Stimulated activated CD4-positive, alpha-beta T cell treated with anti-CD3 and anti-CD28 coated beads, Interleukin-2, amount 100 ng/mL, for 24 hours (primary cell): ENCODE measurements at regions not wholly inside any gene's neighbourhood (a gene's known extent, or its start where the extent isn't known, plus 50 kb on each side); places are given as distances from the start of the nearest gene placed in this dataset.
"Not testable (repeated sequence)": the region's sequence is repeated elsewhere in the genome, so short reads cannot be mapped to it uniquely, and the experiment has no call there.

Experiments
- DNase-seq, 2 donors: peaks; one replicate each; pipeline ENCODE4 v3.0.0-alpha.2; 2020

GRCh38 chr1:185460723-185461122 is 143.7 kb upstream of the IVNS1ABP start:
- DNase-seq, result not testable (repeated sequence)

DNA sequence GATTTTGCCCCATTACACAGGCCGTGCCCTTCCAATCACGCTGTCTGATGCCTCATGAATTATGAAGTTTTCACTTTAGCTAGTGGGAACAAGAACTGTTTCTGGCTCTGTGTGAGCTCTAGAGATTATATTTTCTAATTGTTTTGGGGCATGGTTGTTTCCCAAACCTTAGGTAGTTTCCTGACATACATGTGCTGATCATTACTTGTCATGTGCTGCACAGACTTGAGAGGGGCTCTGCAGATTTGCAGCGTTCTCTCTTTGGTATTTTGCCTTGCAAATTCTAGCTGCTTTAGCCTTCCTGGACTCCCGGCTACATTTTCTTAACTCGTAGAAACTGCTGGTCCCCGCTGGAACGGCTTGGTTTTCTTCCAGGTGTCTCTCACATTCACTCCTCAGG is 142.1 kb upstream of the IVNS1ABP start:
- DNase-seq, result no peak

DNA sequence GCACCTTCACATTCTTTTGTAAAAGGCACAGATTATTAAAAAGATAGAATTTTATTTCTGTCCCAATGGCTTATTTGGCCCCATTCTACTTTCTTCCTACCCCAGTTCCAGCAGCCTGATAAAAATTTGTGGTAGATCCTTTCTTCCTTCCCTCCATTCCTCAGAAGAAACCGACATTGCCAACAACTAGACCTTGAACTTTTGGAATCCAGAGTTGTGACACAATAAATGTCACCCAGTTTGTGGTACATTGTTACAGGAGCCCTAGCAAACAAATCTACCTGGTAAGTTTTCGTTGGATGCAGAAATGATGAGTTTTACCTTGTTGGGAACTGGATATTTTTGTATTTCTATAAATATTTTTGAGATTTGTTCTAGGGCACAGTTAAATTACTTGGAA is 141.6 kb upstream of the IVNS1ABP start:
- DNase-seq, result no peak

GRCh38 chr1:185453496-185454192 is 136.6 kb upstream of the IVNS1ABP start:
- no peak for DNase-seq

DNA sequence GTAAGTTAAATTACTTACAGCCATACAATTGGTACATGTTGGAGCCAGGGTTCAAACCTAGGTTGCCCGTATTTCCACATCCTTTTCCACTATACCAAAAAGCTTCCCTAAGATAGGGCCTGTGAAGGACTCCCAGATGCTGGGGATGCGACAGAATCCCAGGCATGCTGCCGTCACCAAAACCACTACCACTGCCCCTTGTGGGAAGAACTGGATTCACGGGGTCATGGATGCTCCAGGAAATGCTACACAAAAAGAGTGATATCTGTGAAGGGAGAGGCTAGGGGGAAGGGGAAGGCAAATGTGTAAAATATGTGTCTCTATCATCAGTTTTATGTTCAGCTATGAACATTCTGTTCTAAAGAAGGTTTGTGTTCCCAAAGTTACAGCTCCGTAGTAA is 133.9 kb upstream of the IVNS1ABP start:
- no peak for DNase-seq

- no peak for DNase-seq
These were observed 133.2 kb upstream of the IVNS1ABP start for GRCh38 chr1:185450060-185450788.

DNA sequence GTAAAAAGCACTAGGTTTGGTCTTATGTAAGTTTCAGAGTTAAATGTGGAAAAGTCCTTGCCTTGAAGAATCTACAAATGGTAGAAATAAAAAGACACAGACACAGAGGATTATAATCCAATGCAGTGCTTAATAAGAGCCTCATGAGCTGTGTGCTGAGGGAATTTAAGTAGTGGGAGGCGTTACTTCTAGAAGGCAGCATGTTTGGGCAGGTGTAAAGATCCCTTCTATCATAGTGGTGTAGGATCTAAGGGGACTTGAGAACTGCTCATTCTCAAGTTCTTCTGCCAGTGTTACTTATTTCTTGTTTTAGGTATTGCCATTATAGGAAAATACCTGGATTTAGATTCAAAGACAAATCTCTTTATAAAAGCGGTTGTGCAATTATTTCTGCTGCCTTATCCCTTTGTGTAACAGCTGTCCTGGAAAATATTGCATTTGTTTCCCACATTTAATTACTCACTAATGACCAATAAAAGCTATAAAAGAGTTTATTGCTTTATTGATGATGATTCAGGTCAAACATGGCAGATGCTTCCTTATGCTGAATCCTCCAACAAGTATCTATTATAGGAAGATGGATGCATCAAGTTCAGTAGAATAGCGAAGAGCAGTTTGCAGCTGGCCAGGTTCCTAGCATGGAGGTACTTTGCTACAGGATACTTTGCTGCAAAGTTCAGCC is 132.5 kb upstream of the IVNS1ABP start:
- no peak for DNase-seq

- DNase-seq, result no peak
These were observed 131.6 kb upstream of the IVNS1ABP start for GRCh38 chr1:185448591-185449186.

DNA sequence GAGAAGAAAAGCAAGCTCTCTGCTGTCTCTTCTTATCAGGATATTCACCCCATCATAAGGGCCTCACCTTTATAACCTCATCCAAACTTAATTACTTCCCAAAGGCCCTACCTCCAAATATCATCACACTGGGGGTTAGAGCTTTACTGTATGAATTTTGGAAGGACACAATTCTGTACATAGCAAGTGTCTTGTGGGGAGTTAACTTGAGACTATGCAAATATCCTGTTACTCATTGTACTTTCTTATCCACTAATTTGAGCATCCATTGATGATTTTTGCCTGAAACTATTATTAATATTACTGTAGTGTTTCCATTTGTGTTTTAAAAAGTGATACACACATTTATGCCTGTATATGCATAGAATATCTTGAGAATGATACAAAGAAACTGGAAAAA is 129.1 kb upstream of the IVNS1ABP start:
- no peak for DNase-seq

DNA sequence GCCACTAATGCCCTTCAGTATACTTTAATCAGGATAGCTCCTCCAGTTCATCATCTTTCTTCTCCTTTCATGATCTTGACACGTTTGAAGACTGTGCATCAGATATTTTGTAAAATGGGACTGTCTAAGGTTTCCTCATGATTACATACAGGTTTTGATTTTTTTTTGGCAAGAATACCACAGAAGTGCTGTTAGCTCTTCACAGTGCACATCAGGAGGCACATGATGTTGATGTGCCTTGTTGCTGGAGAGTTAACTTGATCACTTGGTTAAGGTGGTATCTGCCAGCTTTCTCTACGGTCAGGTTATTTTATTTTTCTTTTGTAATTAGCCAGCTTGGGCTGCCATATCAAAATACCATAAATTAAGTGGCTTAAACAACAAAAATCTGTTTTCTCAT is 128.6 kb upstream of the IVNS1ABP start:
- no peak for DNase-seq

GRCh38 chr1:185444676-185445075 is 127.6 kb upstream of the IVNS1ABP start:
- DNase-seq, result no peak

- no peak for DNase-seq
These were observed 125.0 kb upstream of the IVNS1ABP start for GRCh38 chr1:185442050-185442449.

GRCh38 chr1:185441605-185442004 is 124.6 kb upstream of the IVNS1ABP start:
- no peak for DNase-seq

GRCh38 chr1:185440877-185441276 is 123.8 kb upstream of the IVNS1ABP start:
- DNase-seq, result no peak

GRCh38 chr1:185439727-185440415 is 122.8 kb upstream of the IVNS1ABP start:
- DNase-seq, result peak in 1 of 2 donors; percentile 13

GRCh38 chr1:185438936-185439335 is 121.9 kb upstream of the IVNS1ABP start:
- no peak for DNase-seq

DNA sequence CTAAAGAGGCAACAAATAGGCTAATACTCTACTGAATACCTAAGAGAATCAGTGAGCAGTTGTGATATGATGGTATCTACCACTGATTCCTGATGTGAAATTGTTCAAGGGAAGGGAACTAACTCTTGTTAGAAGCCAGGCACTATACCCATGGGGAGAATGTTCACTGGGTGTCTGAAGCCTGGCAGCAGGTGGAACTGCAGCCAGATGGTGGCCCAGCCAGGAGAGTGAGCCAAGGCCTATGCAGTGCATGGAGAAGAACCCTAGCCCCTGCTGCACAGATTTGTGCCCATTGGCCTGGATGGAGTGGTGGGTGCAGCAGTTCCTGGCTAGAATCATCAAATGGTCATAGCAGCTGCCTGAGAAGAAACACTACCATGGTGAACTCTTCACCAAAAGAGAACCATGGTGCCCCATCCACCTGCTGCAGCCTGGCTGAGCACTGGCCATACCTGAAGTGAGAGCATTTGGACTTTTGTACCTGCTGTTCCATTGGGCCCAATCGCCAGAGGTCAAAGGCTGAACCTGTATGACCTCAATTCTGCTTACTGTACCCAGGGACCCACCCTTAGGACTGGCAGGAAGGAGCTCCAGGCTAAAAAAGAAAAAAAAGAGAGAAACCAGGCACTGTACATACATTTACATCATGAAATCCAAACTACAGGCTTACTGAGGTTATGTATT is 118.8 kb upstream of the IVNS1ABP start:
- no peak for DNase-seq

GRCh38 chr1:185434721-185435120 is 117.7 kb upstream of the IVNS1ABP start:
- no peak for DNase-seq

DNA sequence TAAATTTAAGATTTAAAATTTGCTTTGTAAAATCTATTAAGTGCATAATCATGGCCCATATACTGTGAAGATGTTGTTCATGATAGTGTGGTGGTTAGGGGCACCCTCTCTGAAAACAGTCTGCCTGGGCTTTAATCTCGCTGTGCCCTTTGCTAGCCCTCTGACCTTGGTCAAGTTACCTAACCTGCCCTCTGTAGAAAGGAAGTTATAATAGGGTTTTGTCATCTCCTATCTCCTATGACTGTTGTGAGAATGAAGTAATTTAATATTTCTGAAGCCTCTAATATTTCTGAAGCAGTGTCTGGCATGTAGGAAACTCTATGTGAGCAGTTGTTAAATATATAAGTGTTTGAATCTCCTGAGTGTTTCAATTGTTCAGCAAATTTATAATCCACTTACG is 116.6 kb upstream of the IVNS1ABP start:
- DNase-seq, result no peak

GRCh38 chr1:185432948-185433347 is 115.9 kb upstream of the IVNS1ABP start:
- no peak for DNase-seq

DNA sequence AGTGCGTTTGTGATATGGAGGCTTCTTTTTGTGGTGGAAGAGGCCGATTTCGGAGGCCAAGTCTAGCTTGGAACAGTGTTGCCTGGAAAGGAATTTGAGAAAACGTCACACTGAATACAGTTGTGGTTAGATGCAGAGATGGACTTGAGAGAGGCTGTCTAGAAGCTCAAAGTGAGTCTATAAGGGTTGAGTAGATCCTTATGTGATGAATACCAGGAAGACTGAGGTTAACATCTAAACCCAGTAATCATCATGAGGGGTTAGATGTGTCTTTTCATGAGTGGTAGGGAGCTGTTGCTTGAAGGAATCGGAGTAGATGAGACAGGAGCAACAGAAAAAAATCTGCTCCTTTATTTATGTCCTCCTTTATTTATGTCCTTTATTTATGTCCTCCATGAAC is 114.6 kb upstream of the IVNS1ABP start:
- no peak for DNase-seq

- not testable (repeated sequence) for DNase-seq
These were observed 112.6 kb upstream of the IVNS1ABP start for GRCh38 chr1:185429668-185430067.
